ENCODE measurements at regions not wholly inside any gene's neighbourhood (a gene's known extent, or its start where the extent isn't known, plus 50 kb on each side); places are given as distances from the start of the nearest gene placed in this dataset.
"Not testable (repeated sequence)": the region's sequence is repeated elsewhere in the genome, so short reads cannot be mapped to it uniquely, and the experiment has no call there.

DNA sequence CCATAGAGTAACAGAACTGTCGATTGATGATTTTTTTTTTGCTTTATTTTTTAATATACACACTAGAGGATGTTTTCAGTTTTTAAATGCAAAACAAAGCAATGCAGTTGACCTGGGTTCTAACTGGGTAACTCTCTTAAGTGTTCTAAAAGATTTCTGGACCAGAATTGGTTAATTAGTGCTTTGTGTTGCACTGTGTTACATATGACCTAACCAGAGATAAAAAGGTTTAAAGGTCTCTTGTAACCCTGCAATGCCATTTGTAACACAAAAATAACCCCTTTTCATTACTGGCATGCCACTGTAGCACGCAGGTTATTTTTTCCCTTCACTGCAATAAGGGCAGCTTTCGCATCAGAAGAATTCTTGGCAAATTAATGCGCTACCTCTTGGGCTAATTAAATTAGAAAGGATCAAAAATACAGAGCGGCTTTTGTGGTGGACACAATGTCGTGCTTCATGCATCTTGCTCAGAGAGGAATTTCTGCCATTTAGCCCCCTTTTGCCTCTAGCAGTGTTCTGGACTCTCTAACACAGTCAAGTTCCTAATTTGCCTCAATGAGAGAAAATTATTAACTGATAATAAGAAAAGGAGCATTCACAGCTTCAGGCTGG is 250.8 kb upstream of the ZEB2 start:
- no peaks in the 10 kb centered on the region for H3K36me3 ChIP-seq (ENCODE audit: control insufficient read depth in 1 of 2, insufficient read depth in 2 of 2, low read length in 1 of 2)
- no peaks in the 10 kb centered on the region for H3K27me3 ChIP-seq (ENCODE audit: control insufficient read depth in 1 of 2, insufficient read depth in 2 of 2, low read length in 1 of 2)
- no peak overlapping the region for H3K4me3 ChIP-seq (ENCODE audit: low read length in 2 of 2)
- 93 to 95% methylated on average over 6 of the region's 6 CpGs for WGBS, 2 donors
- intact Hi-C loops (cut with DNase I), result no loop called here
- no peaks in the 10 kb centered on the region for H3K9me3 ChIP-seq (ENCODE audit: control insufficient read depth, low read length)
- no peak overlapping the region for H3K27ac ChIP-seq (ENCODE audit: low read depth in 1 of 2, low read length in 2 of 2)
- ATAC-seq (ENCODE audit: low FRiP score) (no peak), DNase-seq (no peak)
- H3K4me1 ChIP-seq (ENCODE audit: control insufficient read depth in 1 of 2, insufficient read depth in 2 of 2, low read length in 2 of 2), result no peaks in the 10 kb centered on the region

GRCh38 chr2:144760939-144761338 is 241.0 kb upstream of the ZEB2 start:
- H3K4me1 ChIP-seq (ENCODE audit: control insufficient read depth in 1 of 2, insufficient read depth in 2 of 2, low read length in 2 of 2); ATAC-seq (ENCODE audit: low FRiP score); H3K27ac ChIP-seq (ENCODE audit: low read depth in 1 of 2, low read length in 2 of 2); intact Hi-C loops (cut with DNase I); H3K36me3 ChIP-seq (ENCODE audit: control insufficient read depth in 1 of 2, insufficient read depth in 2 of 2, low read length in 1 of 2); H3K27me3 ChIP-seq (ENCODE audit: control insufficient read depth in 1 of 2, insufficient read depth in 2 of 2, low read length in 1 of 2); H3K4me3 ChIP-seq (ENCODE audit: low read length in 2 of 2); DNase-seq; H3K9me3 ChIP-seq (ENCODE audit: control insufficient read depth, low read length): not testable (repeated sequence)
- WGBS, 2 donors, result 92 to 94% methylated on average over 2 of the region's 2 CpGs

DNA sequence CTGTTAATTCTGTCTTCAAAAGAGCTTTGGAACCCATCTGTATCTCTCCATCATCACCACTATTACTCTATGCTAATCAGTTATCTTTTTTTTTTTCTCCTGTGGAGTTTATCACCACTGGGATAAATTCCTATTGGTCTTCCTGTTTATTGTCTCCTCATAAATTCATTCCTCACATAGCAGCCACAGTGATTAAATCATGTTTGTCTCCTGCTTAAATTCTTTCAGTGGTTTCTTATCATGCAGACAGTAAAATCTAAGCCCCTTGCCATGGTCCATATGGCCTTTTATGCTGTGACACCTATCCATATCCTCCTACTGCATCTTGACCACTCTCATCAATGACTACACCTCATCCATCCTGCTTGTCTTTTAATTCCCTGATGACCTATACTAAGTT is 239.8 kb upstream of the ZEB2 start:
- Histone ChIP-seq H3K36me3 (ENCODE audit: control insufficient read depth in 1 of 2, insufficient read depth in 2 of 2, low read length in 1 of 2) (no peaks in the 10 kb centered on the region), H3K27me3 (ENCODE audit: control insufficient read depth in 1 of 2, insufficient read depth in 2 of 2, low read length in 1 of 2) (no peaks in the 10 kb centered on the region)
- ATAC-seq (ENCODE audit: low FRiP score), result no peak

DNA sequence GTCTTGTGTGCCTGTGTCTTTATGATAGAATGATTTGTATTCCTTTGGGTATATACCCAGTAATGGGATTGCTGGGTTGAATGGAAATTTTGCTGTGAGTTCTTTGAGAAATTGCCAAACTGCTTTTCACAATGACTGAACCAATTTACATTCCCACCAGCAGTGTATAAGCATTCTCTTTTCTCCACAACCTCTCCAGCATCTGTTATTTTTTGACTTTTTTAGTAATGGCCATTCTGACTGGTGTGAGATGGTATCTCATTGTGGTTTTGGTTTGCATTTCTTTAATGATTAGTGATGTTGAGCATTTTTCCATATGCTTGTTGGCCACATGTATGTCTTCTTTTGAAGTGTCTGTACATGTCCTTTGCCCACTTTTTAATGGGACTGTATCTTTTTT is 238.3 kb upstream of the ZEB2 start:
- H3K4me1 ChIP-seq (ENCODE audit: control insufficient read depth in 1 of 2, insufficient read depth in 2 of 2, low read length in 2 of 2); DNase-seq; H3K9me3 ChIP-seq (ENCODE audit: control insufficient read depth, low read length); ATAC-seq (ENCODE audit: low FRiP score); H3K36me3 ChIP-seq (ENCODE audit: control insufficient read depth in 1 of 2, insufficient read depth in 2 of 2, low read length in 1 of 2); intact Hi-C loops (cut with DNase I); H3K4me3 ChIP-seq (ENCODE audit: low read length in 2 of 2); H3K27me3 ChIP-seq (ENCODE audit: control insufficient read depth in 1 of 2, insufficient read depth in 2 of 2, low read length in 1 of 2); H3K27ac ChIP-seq (ENCODE audit: low read depth in 1 of 2, low read length in 2 of 2): not testable (repeated sequence)

More for the DNA sequence above, 239.8 kb upstream of the ZEB2 start:
- no peaks in the 10 kb centered on the region for H3K9me3 ChIP-seq (ENCODE audit: control insufficient read depth, low read length)
- no peak overlapping the region for H3K4me3 ChIP-seq (ENCODE audit: low read length in 2 of 2)
- no peaks in the 10 kb centered on the region for H3K4me1 ChIP-seq (ENCODE audit: control insufficient read depth in 1 of 2, insufficient read depth in 2 of 2, low read length in 2 of 2)
- H3K27ac ChIP-seq (ENCODE audit: low read depth in 1 of 2, low read length in 2 of 2), result no peak overlapping the region
- intact Hi-C loops (cut with DNase I), result no loop called here
- no peak for DNase-seq

DNA sequence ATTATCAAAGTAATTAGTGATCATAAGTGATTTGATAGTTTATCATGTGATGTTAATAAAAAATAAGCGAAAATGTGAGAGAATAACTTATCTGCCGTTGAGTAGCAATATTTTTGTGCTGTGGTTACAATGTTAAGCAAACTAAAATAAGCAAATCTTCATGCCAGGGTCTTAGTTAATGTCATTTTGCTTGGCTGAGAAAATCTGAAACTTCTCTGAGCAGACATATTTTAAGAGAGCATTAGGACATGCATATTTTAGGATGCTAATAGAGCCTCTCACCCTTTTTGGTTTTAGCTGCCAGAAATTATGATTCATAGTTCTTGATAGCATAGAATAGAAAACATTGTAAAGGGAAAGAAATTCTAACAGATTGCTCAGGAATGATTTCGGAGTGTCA is 233.5 kb upstream of the ZEB2 start:
- 0 to 7% methylated on average over 3 of the region's 3 CpGs for WGBS, 2 donors
- Histone ChIP-seq H3K9me3 (ENCODE audit: control insufficient read depth, low read length) (peaks cover 1% of the 10 kb centered on the region), H3K4me3 (ENCODE audit: low read length in 2 of 2) (no peak overlapping the region), H3K4me1 (ENCODE audit: control insufficient read depth in 1 of 2, insufficient read depth in 2 of 2, low read length in 2 of 2) (no peaks in the 10 kb centered on the region), H3K27me3 (ENCODE audit: control insufficient read depth in 1 of 2, insufficient read depth in 2 of 2, low read length in 1 of 2) (no peaks in the 10 kb centered on the region), H3K36me3 (ENCODE audit: control insufficient read depth in 1 of 2, insufficient read depth in 2 of 2, low read length in 1 of 2) (no peaks in the 10 kb centered on the region), H3K27ac (ENCODE audit: low read depth in 1 of 2, low read length in 2 of 2) (no peak overlapping the region)
- ATAC-seq (ENCODE audit: low FRiP score), result no peak
- DNase-seq, result no peak
- intact Hi-C loops (cut with DNase I), result no loop called here

- intact Hi-C loops (cut with DNase I), result no loop called here
- 96 to 97% methylated on average over 3 of the region's 3 CpGs for WGBS, 2 donors
- ATAC-seq (ENCODE audit: low FRiP score), result no peak
Measured at GRCh38 chr2:144751142-144751905, 231.4 kb upstream of the ZEB2 start.

GRCh38 chr2:144749188-144749587 is 229.3 kb upstream of the ZEB2 start:
- Histone ChIP-seq H3K9me3 (ENCODE audit: control insufficient read depth, low read length) (peaks cover 5% of the 10 kb centered on the region), H3K27me3 (ENCODE audit: control insufficient read depth in 1 of 2, insufficient read depth in 2 of 2, low read length in 1 of 2) (no peaks in the 10 kb centered on the region), H3K4me3 (ENCODE audit: low read length in 2 of 2) (no peak overlapping the region), H3K4me1 (ENCODE audit: control insufficient read depth in 1 of 2, insufficient read depth in 2 of 2, low read length in 2 of 2) (no peaks in the 10 kb centered on the region), H3K27ac (ENCODE audit: low read depth in 1 of 2, low read length in 2 of 2) (no peak overlapping the region), H3K36me3 (ENCODE audit: control insufficient read depth in 1 of 2, insufficient read depth in 2 of 2, low read length in 1 of 2) (no peaks in the 10 kb centered on the region)
- ATAC-seq (ENCODE audit: low FRiP score) (no peak), DNase-seq (no peak)
- intact Hi-C loops (cut with DNase I), result no loop called here
- 91 to 92% methylated on average over 1 of the region's 1 CpG for WGBS, 2 donors

More at GRCh38 chr2:144751142-144751905, 231.4 kb upstream of the ZEB2 start:
- Histone ChIP-seq H3K9me3 (ENCODE audit: control insufficient read depth, low read length) (peaks cover 5% of the 10 kb centered on the region), H3K4me1 (ENCODE audit: control insufficient read depth in 1 of 2, insufficient read depth in 2 of 2, low read length in 2 of 2) (no peaks in the 10 kb centered on the region), H3K27ac (ENCODE audit: low read depth in 1 of 2, low read length in 2 of 2) (no peak overlapping the region), H3K36me3 (ENCODE audit: control insufficient read depth in 1 of 2, insufficient read depth in 2 of 2, low read length in 1 of 2) (no peaks in the 10 kb centered on the region), H3K27me3 (ENCODE audit: control insufficient read depth in 1 of 2, insufficient read depth in 2 of 2, low read length in 1 of 2) (no peaks in the 10 kb centered on the region), H3K4me3 (ENCODE audit: low read length in 2 of 2) (no peak overlapping the region)
- no peak for DNase-seq

- ATAC-seq (ENCODE audit: low FRiP score) (no peak), DNase-seq (no peak)
- WGBS, 2 donors, result 76 to 79% methylated on average over 5 of the region's 5 CpGs
- peaks cover 5% of the 10 kb centered on the region for H3K9me3 ChIP-seq (ENCODE audit: control insufficient read depth, low read length)
- intact Hi-C loops (cut with DNase I), result no loop called here
- H3K4me1 ChIP-seq (ENCODE audit: control insufficient read depth in 1 of 2, insufficient read depth in 2 of 2, low read length in 2 of 2), result no peaks in the 10 kb centered on the region
- H3K27ac ChIP-seq (ENCODE audit: low read depth in 1 of 2, low read length in 2 of 2), result no peak overlapping the region
- no peaks in the 10 kb centered on the region for H3K27me3 ChIP-seq (ENCODE audit: control insufficient read depth in 1 of 2, insufficient read depth in 2 of 2, low read length in 1 of 2)
- no peaks in the 10 kb centered on the region for H3K36me3 ChIP-seq (ENCODE audit: control insufficient read depth in 1 of 2, insufficient read depth in 2 of 2, low read length in 1 of 2)
- no peak overlapping the region for H3K4me3 ChIP-seq (ENCODE audit: low read length in 2 of 2)
Measured at GRCh38 chr2:144748443-144748842, 228.5 kb upstream of the ZEB2 start.

GRCh38 chr2:144747571-144747970 is 227.7 kb upstream of the ZEB2 start:
- Histone ChIP-seq H3K36me3 (ENCODE audit: control insufficient read depth in 1 of 2, insufficient read depth in 2 of 2, low read length in 1 of 2) (no peaks in the 10 kb centered on the region), H3K4me1 (ENCODE audit: control insufficient read depth in 1 of 2, insufficient read depth in 2 of 2, low read length in 2 of 2) (no peaks in the 10 kb centered on the region), H3K9me3 (ENCODE audit: control insufficient read depth, low read length) (peaks cover 5% of the 10 kb centered on the region), H3K27ac (ENCODE audit: low read depth in 1 of 2, low read length in 2 of 2) (no peak overlapping the region), H3K27me3 (ENCODE audit: control insufficient read depth in 1 of 2, insufficient read depth in 2 of 2, low read length in 1 of 2) (no peaks in the 10 kb centered on the region), H3K4me3 (ENCODE audit: low read length in 2 of 2) (no peak overlapping the region)
- no peak for ATAC-seq (ENCODE audit: low FRiP score)
- intact Hi-C loops (cut with DNase I), result no loop called here
- 89% methylated on average over 14 of the region's 14 CpGs for WGBS, 2 donors
- DNase-seq, result no peak
